Sciatic nerve (tissue), 2 donors: ENCODE measurements at regions not wholly inside any gene's neighbourhood (a gene's known extent, or its start where the extent isn't known, plus 50 kb on each side); places are given as distances from the start of the nearest gene placed in this dataset.

Experiments
- ATAC-seq: fragments of 200-7000 bp; cut with Tn5 transposase; one replicate; pipeline ENCODE4 v1.9.1; 2020; ENCODE audit warnings: mild to moderate bottlenecking, moderate library complexity
- DNase-seq: peaks from one replicate; pipeline ENCODE4 v3.0.0-alpha.2; 2020; ENCODE audit warnings: low spot score
- intact Hi-C: fragments of 100-400 bp; cut with DNase I; formaldehyde crosslinking; loops from one replicate; pipeline ENCODE4 v1.14.2; 2022
- donor health status: DM: no; HTN: no; CAD: no.
- donor health status: DM: no; HTN: no; CAD: no.

GRCh38 chr4:122293374-122294365 is 85.1 kb upstream of the ADAD1 start:
- ATAC-seq, result peak; percentile 17
- DNase-seq, result no peak
- intact Hi-C loops, result no loop called here

DNA sequence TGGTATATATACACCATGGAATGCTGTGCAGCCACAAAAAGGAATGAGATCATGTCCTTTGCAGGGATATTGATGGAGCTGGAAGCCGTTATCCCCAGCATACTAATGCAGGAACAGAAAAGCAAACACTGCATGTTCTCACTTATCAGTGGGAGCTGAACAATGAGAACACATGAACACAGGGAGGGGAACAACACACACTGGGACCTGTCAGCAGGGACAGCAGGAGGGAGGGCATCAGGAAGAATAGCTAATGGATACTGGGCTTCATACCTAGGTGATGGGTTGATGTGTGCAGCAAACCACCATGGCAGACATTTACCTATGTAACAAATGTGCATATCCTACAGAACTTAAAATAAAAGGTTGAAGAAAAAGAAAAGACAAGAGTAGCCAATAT is 81.1 kb upstream of the ADAD1 start:
- intact Hi-C loops, result no loop called here
- DNase-seq, result no peak
- no peak for ATAC-seq

- ATAC-seq (no peak), DNase-seq (no peak)
- intact Hi-C loops, result no loop called here
Measured at GRCh38 chr4:122300776-122301175, 78.0 kb upstream of the ADAD1 start.

GRCh38 chr4:122305853-122306252 is 73.0 kb upstream of the ADAD1 start:
- DNase-seq, result no peak
- intact Hi-C loops, result no loop called here
- ATAC-seq, result no peak

GRCh38 chr4:122309988-122310626 is 68.7 kb upstream of the ADAD1 start:
- intact Hi-C loops, result no loop called here
- ATAC-seq (no peak), DNase-seq (no peak)

GRCh38 chr4:122313006-122313646 is 65.7 kb upstream of the ADAD1 start:
- ATAC-seq, result no peak
- intact Hi-C loops, result no loop called here

GRCh38 chr4:122326908-122327307 is 51.9 kb upstream of the ADAD1 start:
- DNase-seq, result no peak
- no peak for ATAC-seq
- intact Hi-C loops, result no loop called here

More at GRCh38 chr4:122313006-122313646, 65.7 kb upstream of the ADAD1 start:
- no peak for DNase-seq

DNA sequence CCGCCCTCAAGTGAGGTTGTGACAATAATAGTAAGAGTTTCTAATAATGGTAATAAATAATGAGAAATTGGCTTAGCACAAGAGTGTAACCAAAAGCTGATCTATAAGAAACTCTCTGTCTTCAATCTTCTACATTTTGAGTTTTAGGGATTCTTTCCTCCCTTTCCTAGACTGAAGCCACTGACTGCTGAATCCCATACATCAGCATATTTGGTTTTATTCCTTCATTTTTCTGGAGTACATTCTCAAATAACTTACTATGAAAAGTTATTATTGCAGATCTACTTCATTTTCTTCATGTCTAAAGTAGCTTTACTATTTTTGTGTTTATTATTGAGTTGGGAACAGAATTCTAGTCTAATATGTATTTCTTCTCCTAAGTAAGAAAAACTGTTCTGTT is 49.9 kb upstream of the ADAD1 start:
- intact Hi-C loops, result no loop called here
- ATAC-seq (no peak), DNase-seq (no peak)
